Erythroblast (primary cell): ENCODE measurements at regions not wholly inside any gene's neighbourhood (a gene's known extent, or its start where the extent isn't known, plus 50 kb on each side); places are given as distances from the start of the nearest gene placed in this dataset.

Experiments used
- GATA1 ChIP-seq: IDR thresholded peaks from 2 replicates; pipeline ENCODE4 v1.6.1; 2011; ENCODE audit warnings: low read depth, mild to moderate bottlenecking, control low read depth, low read length, moderate library complexity
- POLR2A ChIP-seq: IDR thresholded peaks from 2 replicates; pipeline ENCODE4 v1.6.1; 2011; ENCODE audit warnings: mild to moderate bottlenecking, low read length

DNA sequence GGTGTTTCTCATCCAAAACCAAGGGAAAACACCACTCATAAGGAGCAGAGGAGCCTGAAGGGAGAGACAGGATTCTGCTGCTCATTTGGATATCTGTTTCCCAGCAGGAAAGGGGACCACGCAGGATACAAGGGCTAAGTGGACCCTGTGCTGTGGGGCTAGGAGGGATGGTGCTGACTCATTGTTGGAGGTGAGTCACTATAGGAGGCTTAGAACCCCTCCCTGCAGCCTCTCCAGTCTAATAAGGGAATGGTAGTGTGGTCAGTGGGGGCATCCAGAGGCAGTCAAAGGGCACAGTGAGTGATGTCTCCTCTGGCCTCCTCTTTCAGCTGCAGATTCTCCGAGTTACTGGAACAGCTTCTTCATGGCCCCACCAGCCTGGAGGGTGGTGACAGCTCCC is 442.3 kb downstream of the TUBA3C start:
- TF ChIP-seq POLR2A (no peak), GATA1 (no peak)
